B cell (primary cell): ENCODE measurements at regions not wholly inside any gene's neighbourhood (a gene's known extent, or its start where the extent isn't known, plus 50 kb on each side); places are given as distances from the start of the nearest gene placed in this dataset.

ENCODE experiments used
- ATAC-seq: fragments of 200-7000 bp; cut with Tn5 transposase; one replicate; pipeline ENCODE4 v1.10.0; 2021; ENCODE audit warnings: low read depth, mild to moderate bottlenecking, moderate number of reproducible peaks, moderate library complexity
- CTCF ChIA-PET: fragments of 350-600 bp; sonication (Branson Sonifier 250); formaldehyde crosslinking; loops from one replicate; lab custom pipeline; 2021; ENCODE audit warnings: antibody characterized with exemption, inconsistent platforms; lab: Charles Lee
- POLR2A ChIA-PET: fragments of 350-600 bp; sonication (Branson Sonifier 250); formaldehyde crosslinking; loops from one replicate; lab custom pipeline; 2021; ENCODE audit warnings: antibody characterized with exemption; lab: Charles Lee
- DNase-seq: peaks from one replicate; pipeline ENCODE4 v3.0.0; 2013
- H2AFZ ChIP-seq: 2 replicates; pipeline ENCODE4 v1.6.1; 2012; ENCODE audit warnings: mild to moderate bottlenecking, low read depth, low read length; ENCODE audit not compliant: insufficient read depth, poor library complexity, severe bottlenecking
- H3K27ac ChIP-seq, 2 donors: 1 replicate in 1 of 2; 2 replicates in 1 of 2; pipeline ENCODE4 v1.5.1; 2012 to 2013; ENCODE audit warnings: low read length in 2 of 2, mild to moderate bottlenecking in 2 of 2, moderate library complexity in 1 of 2
- H3K27me3 ChIP-seq, 4 experiments: fragments of 200-600 bp in 1 of 4; sonication (generic) in 1 of 4; replicated peaks in 1 of 4; 1 replicate in 2 of 4; 2 replicates in 2 of 4; pipeline versions ENCODE4 v1.6.1 to v1.7.0; 2013 to 2016; ENCODE audit warnings: low read length in 3 of 4, mild to moderate bottlenecking in 2 of 4, mixed read lengths in 1 of 4, moderate library complexity in 1 of 4; ENCODE audit not compliant: insufficient read depth in 4 of 4, control insufficient read depth in 3 of 4; ENCODE audit errors: control extremely low read depth in 1 of 4
- H3K36me3 ChIP-seq, 2 experiments: replicated peaks in 1 of 2; 1 replicate in 1 of 2; 2 replicates in 1 of 2; pipeline versions ENCODE4 v1.6.1 to v1.7.1; 2013; ENCODE audit warnings: low read length in 1 of 2; ENCODE audit not compliant: insufficient read depth in 2 of 2, control insufficient read depth in 1 of 2; ENCODE audit errors: control extremely low read depth in 1 of 2, extremely low read depth in 1 of 2
- H3K4me1 ChIP-seq, 2 donors: fragments of 200-600 bp in 1 of 2; sonication (generic) in 1 of 2; 1 replicate in 1 of 2; 2 replicates in 1 of 2; pipeline versions ENCODE4 v1.5.1 to v1.6.1; 2013 to 2017; ENCODE audit warnings: low read length in 2 of 2; ENCODE audit not compliant: control insufficient read depth in 2 of 2, insufficient read depth in 2 of 2
- H3K4me2 ChIP-seq: replicated peaks from 2 replicates; pipeline ENCODE3; 2012; ENCODE audit warnings: mild to moderate bottlenecking, low read depth, low read length; ENCODE audit not compliant: poor library complexity, severe bottlenecking
- H3K4me3 ChIP-seq, 5 experiments: fragments of 200-600 bp in 1 of 5; sonication (generic) in 1 of 5; 1 replicate in 3 of 5; 2 replicates in 2 of 5; pipeline versions ENCODE4 v1.5.1 to v1.7.0; 2011 to 2016; ENCODE audit warnings: low read length in 4 of 5, mild to moderate bottlenecking in 4 of 5, low read depth in 2 of 5, control low read depth in 1 of 5, moderate library complexity in 1 of 5; ENCODE audit not compliant: insufficient read depth in 1 of 5; ENCODE audit errors: control extremely low read depth in 1 of 5, extremely low read depth in 1 of 5
- H3K79me2 ChIP-seq: fragments of 200-600 bp; sonication (generic); one replicate; pipeline ENCODE4 v1.6.0; 2016; ENCODE audit warnings: low read length; ENCODE audit not compliant: control insufficient read depth, insufficient read depth
- H3K9ac ChIP-seq: fragments of 200-600 bp; sonication (generic); 2 replicates; pipeline ENCODE4 v1.6.1; 2017; ENCODE audit warnings: mild to moderate bottlenecking, low read length, moderate library complexity
- H3K9me3 ChIP-seq, 3 donors: one replicate each; pipeline versions ENCODE4 v1.6.1 to v1.7.1; 2013; ENCODE audit warnings: low read length in 2 of 3; ENCODE audit not compliant: control insufficient read depth in 2 of 3, insufficient read depth in 1 of 3; ENCODE audit errors: control extremely low read depth in 1 of 3
- H4K20me1 ChIP-seq: 2 replicates; pipeline ENCODE4 v1.6.0; 2012; ENCODE audit warnings: mild to moderate bottlenecking, low read length; ENCODE audit not compliant: insufficient read depth, control insufficient read depth, poor library complexity, severe bottlenecking
- H3K27ac Mint-ChIP-seq: one replicate; pipeline ENCODE4 v1.8.0; 2021; ENCODE audit warnings: mixed read lengths
- H3K27me3 Mint-ChIP-seq: one replicate; pipeline ENCODE4 v1.8.0; 2021; ENCODE audit warnings: mixed read lengths
- H3K4me1 Mint-ChIP-seq: one replicate; pipeline ENCODE4 v1.8.0; 2021; ENCODE audit warnings: mixed read lengths
- H3K4me3 Mint-ChIP-seq: one replicate; pipeline ENCODE4 v1.8.0; 2021; ENCODE audit warnings: mixed read lengths
- H3K9me3 Mint-ChIP-seq: one replicate; pipeline ENCODE4 v1.8.0; 2022; ENCODE audit warnings: mixed read lengths; ENCODE audit not compliant: insufficient read depth
- EZH2 ChIP-seq: IDR thresholded peaks from 2 replicates; pipeline ENCODE4 v1.6.1; 2012; ENCODE audit warnings: borderline replicate concordance, low read depth, mild to moderate bottlenecking, moderate library complexity, low read length; ENCODE audit not compliant: insufficient read depth, poor library complexity, severe bottlenecking
- WGBS: methylation state at CpG from one replicate; pipeline ENCODE4 v1.1.5; 2013; ENCODE audit warnings: missing lambda C conversion rate; ENCODE audit not compliant: insufficient coverage; 5-methylcytosine and 5-hydroxymethylcytosine counted together
- intact Hi-C: fragments of 100-400 bp; cut with micrococcal nuclease; formaldehyde crosslinking; loops from one replicate; pipeline ENCODE4 v1.10.0; 2022
- TF ChIP-seq, protein P1 (sequence below): fragments of 200-600 bp; IDR thresholded peaks from one replicate; pipeline ENCODE4 v1.8.0; 2022; ENCODE audit warnings: antibody characterized with exemption, mild to moderate bottlenecking

DNA sequence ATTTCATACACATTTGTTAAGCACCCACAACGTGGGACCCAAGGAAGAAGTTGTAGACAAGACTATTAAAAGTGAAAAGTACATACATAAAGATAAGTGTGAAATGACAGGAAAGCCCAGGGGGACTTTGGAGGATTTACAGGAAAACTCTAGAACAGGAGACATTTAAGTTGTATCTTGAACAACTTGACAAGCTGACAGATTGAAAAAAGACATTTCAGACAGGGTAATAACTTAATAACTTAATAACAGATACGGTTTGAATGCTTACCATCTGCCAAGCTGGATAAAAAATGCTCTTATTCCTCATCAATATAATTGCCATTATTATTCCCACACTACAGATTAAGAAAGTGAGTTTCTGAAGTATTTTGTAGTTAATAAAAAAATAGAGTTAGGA is 229.7 kb upstream of the SYT10 start:
- H3K27me3 ChIP-seq, result no peaks in the 10 kb centered on the region
- Mint-ChIP-seq H3K9me3 (peaks cover 5% of the 10 kb centered on the region), H3K27ac (no peak overlapping the region), H3K4me1 (no peaks in the 10 kb centered on the region), H3K27me3 (no peaks in the 10 kb centered on the region), H3K4me3 (no peak overlapping the region)
- H3K27ac ChIP-seq, result no peak overlapping the region
- ATAC-seq (no peak), DNase-seq (no peak)
- TF ChIP-seq, protein P1, sequence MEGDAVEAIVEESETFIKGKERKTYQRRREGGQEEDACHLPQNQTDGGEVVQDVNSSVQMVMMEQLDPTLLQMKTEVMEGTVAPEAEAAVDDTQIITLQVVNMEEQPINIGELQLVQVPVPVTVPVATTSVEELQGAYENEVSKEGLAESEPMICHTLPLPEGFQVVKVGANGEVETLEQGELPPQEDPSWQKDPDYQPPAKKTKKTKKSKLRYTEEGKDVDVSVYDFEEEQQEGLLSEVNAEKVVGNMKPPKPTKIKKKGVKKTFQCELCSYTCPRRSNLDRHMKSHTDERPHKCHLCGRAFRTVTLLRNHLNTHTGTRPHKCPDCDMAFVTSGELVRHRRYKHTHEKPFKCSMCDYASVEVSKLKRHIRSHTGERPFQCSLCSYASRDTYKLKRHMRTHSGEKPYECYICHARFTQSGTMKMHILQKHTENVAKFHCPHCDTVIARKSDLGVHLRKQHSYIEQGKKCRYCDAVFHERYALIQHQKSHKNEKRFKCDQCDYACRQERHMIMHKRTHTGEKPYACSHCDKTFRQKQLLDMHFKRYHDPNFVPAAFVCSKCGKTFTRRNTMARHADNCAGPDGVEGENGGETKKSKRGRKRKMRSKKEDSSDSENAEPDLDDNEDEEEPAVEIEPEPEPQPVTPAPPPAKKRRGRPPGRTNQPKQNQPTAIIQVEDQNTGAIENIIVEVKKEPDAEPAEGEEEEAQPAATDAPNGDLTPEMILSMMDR, result no peak
- no peak for TF ChIP-seq EZH2
- ChIA-PET POLR2A (no interaction called here), CTCF (no interaction called here)
- H4K20me1 ChIP-seq, result no peaks in the 10 kb centered on the region
- no peaks in the 10 kb centered on the region for H3K36me3 ChIP-seq
- H3K9ac ChIP-seq, result no peak overlapping the region
- H3K79me2 ChIP-seq, result no peaks in the 10 kb centered on the region
- intact Hi-C loops, result no loop called here
- no peak overlapping the region for H2AFZ ChIP-seq
- no peak overlapping the region for H3K4me2 ChIP-seq
- peaks cover 0 to 4% (median 0%) of the 10 kb centered on the region in 3 donors for H3K9me3 ChIP-seq
- H3K4me3 ChIP-seq, result no peak overlapping the region
- no peaks in the 10 kb centered on the region for H3K4me1 ChIP-seq
- WGBS, result no CpG with 5 or more reads among the region's 2 CpGs

DNA sequence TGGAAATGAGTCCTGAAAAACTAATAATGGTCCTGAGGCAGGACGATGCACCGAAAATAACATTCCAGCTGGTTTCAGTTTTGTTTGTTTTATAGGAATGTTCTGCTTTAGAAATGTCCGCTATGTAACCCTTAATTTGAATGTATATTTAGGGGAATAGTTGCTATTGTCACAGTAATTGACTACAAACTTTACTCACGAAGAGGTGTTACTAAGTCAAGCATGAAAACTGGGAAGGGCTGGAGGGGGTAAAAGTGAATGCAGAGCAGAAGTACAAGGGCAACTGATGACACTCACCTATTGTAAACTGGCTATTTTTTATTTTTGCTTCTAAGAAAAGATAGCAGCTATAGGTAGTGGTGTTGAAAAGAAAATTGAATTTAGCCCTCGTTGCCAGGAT is 230.7 kb upstream of the SYT10 start:
- no peak overlapping the region for H2AFZ ChIP-seq
- no CpG with 5 or more reads among the region's 5 CpGs for WGBS
- peaks cover 5% of the 10 kb centered on the region for H3K9me3 Mint-ChIP-seq
- H4K20me1 ChIP-seq, result no peaks in the 10 kb centered on the region
- no peak overlapping the region for H3K27ac ChIP-seq
- intact Hi-C loops, result no loop called here
- CTCF ChIA-PET, result no interaction called here
- TF ChIP-seq, protein P1, result no peak
- no peak for TF ChIP-seq EZH2
- no peak for ATAC-seq
- H3K4me3 Mint-ChIP-seq, result no peak overlapping the region
- no peaks in the 10 kb centered on the region for H3K27me3 Mint-ChIP-seq
- H3K79me2 ChIP-seq, result no peaks in the 10 kb centered on the region
- POLR2A ChIA-PET, result no interaction called here
- no peaks in the 10 kb centered on the region for H3K27me3 ChIP-seq
- H3K4me1 ChIP-seq, result no peaks in the 10 kb centered on the region
- no peaks in the 10 kb centered on the region for H3K4me1 Mint-ChIP-seq
- no peak overlapping the region for H3K9ac ChIP-seq
- H3K4me2 ChIP-seq, result no peak overlapping the region
- no peak overlapping the region for H3K4me3 ChIP-seq
- no peak for DNase-seq
- no peaks in the 10 kb centered on the region for H3K36me3 ChIP-seq
- H3K27ac Mint-ChIP-seq, result no peak overlapping the region
- H3K9me3 ChIP-seq, result peaks cover 0 to 4% (median 0%) of the 10 kb centered on the region in 3 donors
